Breast epithelium (tissue), 4 donors: ENCODE measurements at regions not wholly inside any gene's neighbourhood (a gene's known extent, or its start where the extent isn't known, plus 50 kb on each side); places are given as distances from the start of the nearest gene placed in this dataset.

Experiments
- DNase-seq, 2 donors: peaks; one replicate each; pipeline ENCODE4 v3.0.0-alpha.2; 2019; ENCODE audit warnings: low spot score in 2 of 2
- H3K27ac ChIP-seq, 2 donors: fragments of 200-600 bp; sonication (generic) in 1 of 2; one replicate each; pipeline ENCODE4 v1.5.1; 2016 to 2019; ENCODE audit warnings: mild to moderate bottlenecking in 1 of 2
- H3K27me3 ChIP-seq, 2 donors: fragments of 200-600 bp; sonication (generic) in 1 of 2; one replicate each; pipeline versions ENCODE4 v1.5.1 to v1.6.0; 2017 to 2019; ENCODE audit warnings: control low read depth in 1 of 2, mild to moderate bottlenecking in 1 of 2
- H3K36me3 ChIP-seq: fragments of 200-600 bp; one replicate; pipeline ENCODE4 v1.5.1; 2019
- H3K4me1 ChIP-seq, 2 donors: fragments of 200-600 bp; sonication (generic); one replicate each; pipeline ENCODE4 v1.5.1; 2016 to 2019; ENCODE audit warnings: control low read depth in 1 of 2
- H3K4me3 ChIP-seq, 3 donors: fragments of 200-600 bp; sonication (generic); 1 replicate in 2 of 3; 2 replicates in 1 of 3; pipeline ENCODE4 v1.5.1; 2016 to 2019; ENCODE audit warnings: mild to moderate bottlenecking in 3 of 3, moderate library complexity in 2 of 3
- H3K9me3 ChIP-seq, 2 donors: fragments of 200-600 bp; sonication (generic) in 1 of 2; one replicate each; pipeline ENCODE4 v1.5.1; 2016 to 2019; ENCODE audit warnings: control low read depth in 1 of 2
- POLR2A ChIP-seq: fragments of 450-650 bp; IDR thresholded peaks from one replicate; pipeline ENCODE4 v1.6.1; 2016; ENCODE audit warnings: antibody characterized with exemption, mild to moderate bottlenecking, moderate library complexity
- POLR2AphosphoS5 ChIP-seq, 3 donors: sonication (generic); formaldehyde crosslinking; IDR thresholded peaks; one replicate each; pipeline ENCODE4 v1.6.1; 2017; ENCODE audit warnings: antibody characterized with exemption in 3 of 3
- intact Hi-C: fragments of 100-400 bp; cut with DNase I; formaldehyde crosslinking; loops from one replicate; pipeline ENCODE4 v1.15.1; 2023; ENCODE audit warnings: low total_unique reads
- TF ChIP-seq, protein P1 (sequence below), 3 donors: fragments of 450-650 bp; IDR thresholded peaks; one replicate each; pipeline ENCODE4 v1.5.1; 2016 to 2017; ENCODE audit warnings: antibody characterized with exemption in 3 of 3, mild to moderate bottlenecking in 3 of 3, moderate library complexity in 3 of 3

DNA sequence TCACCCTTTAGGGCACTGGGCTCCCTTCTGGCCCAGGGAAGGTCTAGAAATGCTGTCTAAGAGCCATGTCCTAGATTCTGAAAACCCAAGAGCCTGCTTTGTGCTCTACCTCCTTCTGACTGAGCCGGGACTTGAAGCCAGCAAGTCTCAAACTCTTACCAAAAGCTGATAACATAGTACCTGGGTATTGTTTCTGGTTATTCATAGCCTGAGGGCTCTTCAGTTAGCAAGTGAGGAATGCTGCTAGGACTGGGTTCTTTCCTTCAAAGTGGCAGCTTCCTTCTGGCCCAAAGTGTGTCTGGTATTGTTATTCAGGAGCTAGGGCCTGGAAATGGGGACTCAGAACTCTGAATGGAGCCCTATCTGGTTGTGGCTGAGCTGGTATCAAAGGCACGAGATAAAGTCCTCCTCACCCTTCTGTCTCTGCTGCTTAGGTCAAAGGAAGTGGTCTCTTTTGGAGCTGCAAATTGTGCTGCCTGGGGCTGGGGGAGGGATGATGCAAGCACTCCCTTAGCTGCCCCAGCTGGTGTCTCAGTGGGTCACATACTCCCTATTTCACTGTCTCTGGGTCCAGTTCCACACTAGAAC, 696.0 kb upstream of the CCDC179 start:
- Histone ChIP-seq H3K27me3 (no peaks in the 10 kb centered on the region), H3K4me3 (no peak overlapping the region), H3K27ac (no peak overlapping the region), H3K36me3 (no peaks in the 10 kb centered on the region), H3K9me3 (peaks cover 0 to 4% of the 10 kb centered on the region in 2 donors), H3K4me1 (no peaks in the 10 kb centered on the region)
- intact Hi-C loops = no loop called here
- DNase-seq = no peak
- TF ChIP-seq POLR2A (no peak), POLR2AphosphoS5 (IDR thresholded peaks at IDR 0.05) (no peak)
- TF ChIP-seq, protein P1, sequence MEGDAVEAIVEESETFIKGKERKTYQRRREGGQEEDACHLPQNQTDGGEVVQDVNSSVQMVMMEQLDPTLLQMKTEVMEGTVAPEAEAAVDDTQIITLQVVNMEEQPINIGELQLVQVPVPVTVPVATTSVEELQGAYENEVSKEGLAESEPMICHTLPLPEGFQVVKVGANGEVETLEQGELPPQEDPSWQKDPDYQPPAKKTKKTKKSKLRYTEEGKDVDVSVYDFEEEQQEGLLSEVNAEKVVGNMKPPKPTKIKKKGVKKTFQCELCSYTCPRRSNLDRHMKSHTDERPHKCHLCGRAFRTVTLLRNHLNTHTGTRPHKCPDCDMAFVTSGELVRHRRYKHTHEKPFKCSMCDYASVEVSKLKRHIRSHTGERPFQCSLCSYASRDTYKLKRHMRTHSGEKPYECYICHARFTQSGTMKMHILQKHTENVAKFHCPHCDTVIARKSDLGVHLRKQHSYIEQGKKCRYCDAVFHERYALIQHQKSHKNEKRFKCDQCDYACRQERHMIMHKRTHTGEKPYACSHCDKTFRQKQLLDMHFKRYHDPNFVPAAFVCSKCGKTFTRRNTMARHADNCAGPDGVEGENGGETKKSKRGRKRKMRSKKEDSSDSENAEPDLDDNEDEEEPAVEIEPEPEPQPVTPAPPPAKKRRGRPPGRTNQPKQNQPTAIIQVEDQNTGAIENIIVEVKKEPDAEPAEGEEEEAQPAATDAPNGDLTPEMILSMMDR (IDR thresholded peaks at IDR 0.05) = no peak

DNA sequence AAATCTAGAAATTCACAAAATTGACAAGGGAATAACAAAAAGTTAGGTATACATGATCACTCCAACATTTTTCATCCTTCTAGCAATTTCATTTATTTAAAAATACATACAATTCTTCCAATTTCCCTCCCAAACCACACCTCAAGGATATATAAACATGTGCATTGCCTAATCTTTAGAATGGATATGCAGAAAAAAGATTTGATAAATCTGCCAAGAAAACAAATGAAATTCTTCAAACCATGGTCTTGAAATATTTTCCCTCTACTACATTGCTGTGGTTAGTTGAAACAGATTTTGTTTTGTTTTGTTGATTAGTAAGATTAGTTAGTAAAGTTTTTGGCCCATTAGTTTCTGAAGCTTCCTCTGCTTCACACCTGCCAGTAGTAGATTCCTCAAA, 703.3 kb upstream of the CCDC179 start:
- Histone ChIP-seq H3K36me3 (no peaks in the 10 kb centered on the region), H3K27ac (no peak overlapping the region), H3K4me3 (no peak overlapping the region), H3K4me1 (no peaks in the 10 kb centered on the region), H3K27me3 (no peaks in the 10 kb centered on the region), H3K9me3 (no peaks in the 10 kb centered on the region)
- intact Hi-C loops = no loop called here
- DNase-seq = no peak
- TF ChIP-seq POLR2AphosphoS5 (IDR thresholded peaks at IDR 0.05) (no peak), POLR2A (no peak)
- TF ChIP-seq, protein P1 (IDR thresholded peaks at IDR 0.05) = no peak

DNA sequence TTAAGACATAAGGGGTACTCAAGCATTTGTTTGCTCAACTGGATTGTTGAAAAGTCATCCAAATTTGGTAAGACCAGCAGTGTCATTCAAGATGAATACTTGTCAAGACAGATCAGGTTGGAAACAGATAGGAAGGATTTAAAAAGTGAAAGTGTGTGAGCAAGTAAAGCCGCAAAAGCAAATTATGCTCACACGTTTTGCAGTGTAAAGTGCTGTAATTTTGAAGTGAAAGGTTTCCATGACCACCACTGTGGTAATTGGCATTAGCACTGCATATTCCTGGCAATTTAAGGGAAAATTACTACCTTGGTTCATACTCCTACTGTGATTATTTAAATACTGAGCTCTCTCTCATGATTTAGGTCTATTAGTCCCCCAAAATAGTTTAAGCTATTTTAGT, 704.1 kb upstream of the CCDC179 start:
- Histone ChIP-seq H3K27me3 (no peaks in the 10 kb centered on the region), H3K4me1 (no peaks in the 10 kb centered on the region), H3K9me3 (no peaks in the 10 kb centered on the region), H3K27ac (no peak overlapping the region), H3K4me3 (no peak overlapping the region), H3K36me3 (no peaks in the 10 kb centered on the region)
- intact Hi-C loops = no loop called here
- TF ChIP-seq POLR2AphosphoS5 (IDR thresholded peaks at IDR 0.05) (no peak), POLR2A (no peak)
- TF ChIP-seq, protein P1 (IDR thresholded peaks at IDR 0.05) = no peak
- DNase-seq = no peak

DNA sequence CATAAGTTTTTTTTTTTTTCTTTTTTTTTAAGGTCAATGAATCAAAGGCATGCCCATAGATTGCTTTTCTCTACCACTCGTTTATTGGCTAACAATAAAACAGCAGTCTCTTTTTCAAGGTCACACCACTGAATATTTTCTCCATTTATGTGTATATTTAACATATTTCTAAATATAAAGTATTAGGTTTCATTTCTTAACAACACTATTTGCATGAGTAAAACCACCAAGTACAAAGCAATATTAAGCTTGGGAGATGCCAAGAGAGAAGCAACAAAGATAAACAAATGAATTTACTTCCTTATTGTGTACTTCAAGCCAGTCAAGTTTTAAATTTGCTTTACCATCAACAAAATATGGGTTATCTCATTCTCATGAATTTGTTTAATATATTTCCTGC, 708.9 kb upstream of the CCDC179 start:
- Histone ChIP-seq H3K36me3 (no peaks in the 10 kb centered on the region), H3K27ac (no peak overlapping the region), H3K4me1 (no peaks in the 10 kb centered on the region), H3K27me3 (no peaks in the 10 kb centered on the region), H3K9me3 (no peaks in the 10 kb centered on the region), H3K4me3 (no peak overlapping the region)
- DNase-seq = no peak
- no peak for TF ChIP-seq POLR2AphosphoS5 (IDR thresholded peaks at IDR 0.05)
- TF ChIP-seq POLR2A = no peak
- TF ChIP-seq, protein P1 (IDR thresholded peaks at IDR 0.05) = no peak
- intact Hi-C loops = no loop called here

DNA sequence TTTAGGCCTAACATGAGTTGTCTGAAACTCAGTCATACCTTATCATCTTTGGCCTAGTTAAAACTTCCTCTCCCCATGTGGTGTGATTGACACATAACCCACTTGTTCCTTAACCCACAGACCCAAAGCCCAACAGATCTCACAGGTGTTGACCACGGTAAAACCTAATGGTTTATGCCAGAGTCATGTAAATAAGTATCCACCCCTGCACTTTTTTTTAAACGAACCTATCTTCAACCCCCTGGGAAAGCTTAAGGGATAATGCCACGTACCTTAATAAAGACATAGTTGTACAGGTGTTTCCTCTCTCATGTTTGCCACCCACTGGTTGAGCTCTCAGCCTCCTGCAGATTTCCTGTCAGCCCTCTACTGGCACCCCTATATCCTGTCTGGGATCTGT, 709.3 kb upstream of the CCDC179 start:
- DNase-seq = no peak
- intact Hi-C loops = no loop called here

More for the DNA sequence above, 709.3 kb upstream of the CCDC179 start:
- Histone ChIP-seq H3K9me3 (no peaks in the 10 kb centered on the region), H3K4me3 (no peak overlapping the region), H3K27me3 (no peaks in the 10 kb centered on the region), H3K4me1 (no peaks in the 10 kb centered on the region), H3K27ac (no peak overlapping the region), H3K36me3 (no peaks in the 10 kb centered on the region)
- TF ChIP-seq POLR2A (no peak), POLR2AphosphoS5 (IDR thresholded peaks at IDR 0.05) (no peak)
- TF ChIP-seq, protein P1 (IDR thresholded peaks at IDR 0.05) = no peak
